ENCODE measurements at regions not wholly inside any gene's neighbourhood (a gene's known extent, or its start where the extent isn't known, plus 50 kb on each side); places are given as distances from the start of the nearest gene placed in this dataset.

- intact Hi-C loops (cut with micrococcal nuclease), result no loop called here
- ATAC-seq (no peak), DNase-seq (no peak)
Measured at GRCh38 chr6:66788579-66788978, 1081.6 kb upstream of the EYS start.

- peak; percentile 42 for DNase-seq
- ATAC-seq, result peak; percentile 78
- intact Hi-C loops (cut with micrococcal nuclease), result no loop called here
Measured at GRCh38 chr6:66772800-66773199, 1065.8 kb upstream of the EYS start.

GRCh38 chr6:66771626-66772025 lies 1064.6 kb upstream of the EYS start:
- no peak for ATAC-seq
- DNase-seq, result no peak
- intact Hi-C loops (cut with micrococcal nuclease), result no loop called here

- intact Hi-C loops (cut with micrococcal nuclease), result no loop called here
- ATAC-seq (no peak), DNase-seq (no peak)
Measured at GRCh38 chr6:66751630-66752029, 1044.6 kb upstream of the EYS start.

GRCh38 chr6:66740346-66740745 lies 1033.3 kb upstream of the EYS start:
- ATAC-seq, result no peak
- DNase-seq, result no peak
- intact Hi-C loops (cut with micrococcal nuclease), result no loop called here

- intact Hi-C loops (cut with micrococcal nuclease), result no loop called here
- ATAC-seq (no peak), DNase-seq (no peak)
Measured at GRCh38 chr6:66735106-66735890, 1028.3 kb upstream of the EYS start.

- no peak for DNase-seq
- intact Hi-C loops (cut with micrococcal nuclease), result no loop called here
- no peak for ATAC-seq
Measured at GRCh38 chr6:66731310-66731709, 1024.3 kb upstream of the EYS start.

GRCh38 chr6:66725670-66726069 lies 1018.6 kb upstream of the EYS start:
- no peak for ATAC-seq
- intact Hi-C loops (cut with micrococcal nuclease), result no loop called here
- DNase-seq, result no peak

- intact Hi-C loops (cut with micrococcal nuclease), result no loop called here
- ATAC-seq, result no peak
- no peak for DNase-seq
Measured at GRCh38 chr6:66717801-66718200, 1010.8 kb upstream of the EYS start.

- ATAC-seq (no peak), DNase-seq (no peak)
- intact Hi-C loops (cut with micrococcal nuclease), result no loop called here
Measured at GRCh38 chr6:66699385-66699784, 992.4 kb upstream of the EYS start.

GRCh38 chr6:66689608-66690007 lies 982.6 kb upstream of the EYS start:
- DNase-seq (no peak), ATAC-seq (no peak)
- intact Hi-C loops (cut with micrococcal nuclease), result no loop called here

- intact Hi-C loops (cut with micrococcal nuclease), result no loop called here
- no peak for ATAC-seq
- DNase-seq, result no peak
Measured at GRCh38 chr6:66687611-66688140, 980.6 kb upstream of the EYS start.

- intact Hi-C loops (cut with micrococcal nuclease), result no loop called here
- DNase-seq, result no peak
- ATAC-seq, result no peak
Measured at GRCh38 chr6:66675906-66676305, 968.9 kb upstream of the EYS start.

GRCh38 chr6:66664112-66664511 lies 957.1 kb upstream of the EYS start:
- ATAC-seq, result no peak
- intact Hi-C loops (cut with micrococcal nuclease), result no loop called here

GRCh38 chr6:66662721-66663507 lies 955.9 kb upstream of the EYS start:
- intact Hi-C loops (cut with micrococcal nuclease), result no loop called here
- DNase-seq (no peak), ATAC-seq (no peak)

More at GRCh38 chr6:66664112-66664511, 957.1 kb upstream of the EYS start:
- no peak for DNase-seq

GRCh38 chr6:66662196-66662595 lies 955.2 kb upstream of the EYS start:
- ATAC-seq (no peak), DNase-seq (no peak)
- intact Hi-C loops (cut with micrococcal nuclease), result no loop called here

- DNase-seq, result peak; percentile 10
- no peak for ATAC-seq
- intact Hi-C loops (cut with micrococcal nuclease), result no loop called here
Measured at GRCh38 chr6:66655420-66655819, 948.4 kb upstream of the EYS start.

- DNase-seq, result no peak
- ATAC-seq, result no peak
- intact Hi-C loops (cut with micrococcal nuclease), result no loop called here
Measured at GRCh38 chr6:66638518-66638917, 931.5 kb upstream of the EYS start.

- no peak for DNase-seq
- intact Hi-C loops (cut with micrococcal nuclease), result no loop called here
- no peak for ATAC-seq
Measured at GRCh38 chr6:66638099-66638498, 931.1 kb upstream of the EYS start.

- DNase-seq, result no peak
- intact Hi-C loops (cut with micrococcal nuclease), result no loop called here
- ATAC-seq, result no peak
Measured at GRCh38 chr6:66628917-66629316, 921.9 kb upstream of the EYS start.

GRCh38 chr6:66623050-66623449 lies 916.0 kb upstream of the EYS start:
- intact Hi-C loops (cut with micrococcal nuclease), result no loop called here
- ATAC-seq (no peak), DNase-seq (no peak)

Data from left ventricle myocardium superior (tissue), 1 donor.